ENCODE measurements at regions not wholly inside any gene's neighbourhood (a gene's known extent, or its start where the extent isn't known, plus 50 kb on each side); places are given as distances from the start of the nearest gene placed in this dataset.

GRCh38 chr14:65972891-65973290 is 513.3 kb upstream of the CCDC196 start:
- TF ChIP-seq POLR2A (IDR thresholded peaks at IDR 0.05): no peak
- TF ChIP-seq, protein P1, sequence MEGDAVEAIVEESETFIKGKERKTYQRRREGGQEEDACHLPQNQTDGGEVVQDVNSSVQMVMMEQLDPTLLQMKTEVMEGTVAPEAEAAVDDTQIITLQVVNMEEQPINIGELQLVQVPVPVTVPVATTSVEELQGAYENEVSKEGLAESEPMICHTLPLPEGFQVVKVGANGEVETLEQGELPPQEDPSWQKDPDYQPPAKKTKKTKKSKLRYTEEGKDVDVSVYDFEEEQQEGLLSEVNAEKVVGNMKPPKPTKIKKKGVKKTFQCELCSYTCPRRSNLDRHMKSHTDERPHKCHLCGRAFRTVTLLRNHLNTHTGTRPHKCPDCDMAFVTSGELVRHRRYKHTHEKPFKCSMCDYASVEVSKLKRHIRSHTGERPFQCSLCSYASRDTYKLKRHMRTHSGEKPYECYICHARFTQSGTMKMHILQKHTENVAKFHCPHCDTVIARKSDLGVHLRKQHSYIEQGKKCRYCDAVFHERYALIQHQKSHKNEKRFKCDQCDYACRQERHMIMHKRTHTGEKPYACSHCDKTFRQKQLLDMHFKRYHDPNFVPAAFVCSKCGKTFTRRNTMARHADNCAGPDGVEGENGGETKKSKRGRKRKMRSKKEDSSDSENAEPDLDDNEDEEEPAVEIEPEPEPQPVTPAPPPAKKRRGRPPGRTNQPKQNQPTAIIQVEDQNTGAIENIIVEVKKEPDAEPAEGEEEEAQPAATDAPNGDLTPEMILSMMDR (IDR thresholded peaks at IDR 0.05): no peak
